Sigmoid colon (tissue), 6 donors: ENCODE measurements at regions not wholly inside any gene's neighbourhood (a gene's known extent, or its start where the extent isn't known, plus 50 kb on each side); places are given as distances from the start of the nearest gene placed in this dataset.

Source experiments
- DNase-seq: peaks from one replicate; pipeline ENCODE4 v3.0.0-alpha.2; 2019
- H3K27ac ChIP-seq, 4 donors: fragments of 200-600 bp; sonication (generic); one replicate each; pipeline ENCODE4 v1.5.1; 2016 to 2019; ENCODE audit warnings: mild to moderate bottlenecking in 1 of 4
- H3K27me3 ChIP-seq, 3 donors: fragments of 200-600 bp; sonication (generic); one replicate each; pipeline ENCODE4 v1.5.1; 2019; ENCODE audit warnings: mild to moderate bottlenecking in 1 of 3
- H3K36me3 ChIP-seq, 4 donors: fragments of 200-600 bp; sonication (generic); one replicate each; pipeline ENCODE4 v1.5.1; 2016 to 2019
- H3K4me1 ChIP-seq, 4 donors: fragments of 200-600 bp; sonication (generic); one replicate each; pipeline ENCODE4 v1.5.1; 2017 to 2019
- H3K4me3 ChIP-seq, 4 donors: fragments of 200-600 bp; sonication (generic); one replicate each; pipeline ENCODE4 v1.5.1; 2017 to 2019; ENCODE audit warnings: mild to moderate bottlenecking in 2 of 4, moderate library complexity in 1 of 4
- H3K9me3 ChIP-seq, 4 donors: fragments of 200-600 bp in 3 of 4; sonication (generic) in 3 of 4; one replicate each; pipeline versions ENCODE4 v1.5.1 to v1.6.1; 2013 to 2019
- EP300 ChIP-seq, 4 donors: sonication (generic); formaldehyde crosslinking; IDR thresholded peaks; one replicate each; pipeline ENCODE4 v1.6.1; 2017; ENCODE audit warnings: antibody characterized with exemption in 4 of 4
- POLR2A ChIP-seq, 2 donors: fragments of 450-650 bp; IDR thresholded peaks; one replicate each; pipeline ENCODE4 v1.6.1; 2016; ENCODE audit warnings: antibody characterized with exemption in 2 of 2, mild to moderate bottlenecking in 2 of 2, moderate library complexity in 2 of 2
- POLR2AphosphoS5 ChIP-seq, 4 donors: sonication (generic); formaldehyde crosslinking; IDR thresholded peaks; one replicate each; pipeline ENCODE4 v1.6.1; 2017; ENCODE audit warnings: antibody characterized with exemption in 4 of 4
- WGBS, 2 donors: extraction: QIAGEN DNeasy Blood & Tissue Kit; methylation state at CpG; one replicate each; pipeline ENCODE4 v1.1.7; 2013; 5-methylcytosine and 5-hydroxymethylcytosine counted together
- intact Hi-C: fragments of 100-400 bp; cut with DNase I; formaldehyde crosslinking; loops from one replicate; pipeline ENCODE4 v1.15.1; 2023
- TF ChIP-seq, protein P1 (sequence below), 4 experiments: fragments of 450-650 bp in 3 of 4; fragments of 200-600 bp in 1 of 4; IDR thresholded peaks; one replicate each; pipeline ENCODE4 v1.5.1; 2016 to 2019; ENCODE audit warnings: antibody characterized with exemption in 4 of 4, mild to moderate bottlenecking in 3 of 4, moderate library complexity in 2 of 4
- donor health status: healthy with polysubstance abuse.
- donor health status: healthy.

DNA sequence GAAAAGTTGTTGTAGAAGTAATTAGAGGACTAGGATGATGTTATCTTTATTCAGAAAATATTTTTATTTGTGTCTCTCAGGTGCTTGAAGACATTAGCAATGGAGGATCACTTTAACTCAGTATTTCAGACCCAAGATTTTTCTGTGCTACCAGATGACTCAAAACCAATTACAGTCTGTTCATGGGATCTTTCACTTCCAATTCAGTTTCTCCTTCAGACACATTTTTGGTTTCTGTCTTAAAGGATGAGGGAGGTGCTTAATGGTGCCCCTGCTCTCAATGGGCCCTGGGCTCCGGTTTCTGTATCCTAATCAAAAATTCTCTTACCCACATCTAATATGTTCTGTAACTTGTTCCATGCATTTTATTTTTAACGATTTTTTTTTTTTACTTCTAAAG lies 53.7 kb upstream of the HDAC4 start:
- TF ChIP-seq POLR2A (IDR thresholded peaks at IDR 0.05) (no peak), EP300 (IDR thresholded peaks at IDR 0.05) (no peak), POLR2AphosphoS5 (IDR thresholded peaks at IDR 0.05) (no peak)
- TF ChIP-seq, protein P1, sequence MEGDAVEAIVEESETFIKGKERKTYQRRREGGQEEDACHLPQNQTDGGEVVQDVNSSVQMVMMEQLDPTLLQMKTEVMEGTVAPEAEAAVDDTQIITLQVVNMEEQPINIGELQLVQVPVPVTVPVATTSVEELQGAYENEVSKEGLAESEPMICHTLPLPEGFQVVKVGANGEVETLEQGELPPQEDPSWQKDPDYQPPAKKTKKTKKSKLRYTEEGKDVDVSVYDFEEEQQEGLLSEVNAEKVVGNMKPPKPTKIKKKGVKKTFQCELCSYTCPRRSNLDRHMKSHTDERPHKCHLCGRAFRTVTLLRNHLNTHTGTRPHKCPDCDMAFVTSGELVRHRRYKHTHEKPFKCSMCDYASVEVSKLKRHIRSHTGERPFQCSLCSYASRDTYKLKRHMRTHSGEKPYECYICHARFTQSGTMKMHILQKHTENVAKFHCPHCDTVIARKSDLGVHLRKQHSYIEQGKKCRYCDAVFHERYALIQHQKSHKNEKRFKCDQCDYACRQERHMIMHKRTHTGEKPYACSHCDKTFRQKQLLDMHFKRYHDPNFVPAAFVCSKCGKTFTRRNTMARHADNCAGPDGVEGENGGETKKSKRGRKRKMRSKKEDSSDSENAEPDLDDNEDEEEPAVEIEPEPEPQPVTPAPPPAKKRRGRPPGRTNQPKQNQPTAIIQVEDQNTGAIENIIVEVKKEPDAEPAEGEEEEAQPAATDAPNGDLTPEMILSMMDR (IDR thresholded peaks at IDR 0.05) = no peak
- intact Hi-C loops = no loop called here
- H3K27me3 ChIP-seq = no peaks in the 10 kb centered on the region

More for the DNA sequence above, 53.7 kb upstream of the HDAC4 start:
- no peaks in the 10 kb centered on the region for H3K4me1 ChIP-seq
- H3K36me3 ChIP-seq = no peaks in the 10 kb centered on the region
- DNase-seq = no peak
- no peak overlapping the region for H3K4me3 ChIP-seq
- H3K27ac ChIP-seq = no peak overlapping the region
- peaks cover 0 to 5% (median 0%) of the 10 kb centered on the region in 4 donors for H3K9me3 ChIP-seq
- WGBS, 2 donors = 87 to 88% methylated on average over 2 of the region's 2 CpGs
